Prostate gland (tissue), 2 donors: ENCODE measurements at regions not wholly inside any gene's neighbourhood (a gene's known extent, or its start where the extent isn't known, plus 50 kb on each side); places are given as distances from the start of the nearest gene placed in this dataset.

Experiments
- DNase-seq: peaks from one replicate; pipeline ENCODE4 v3.0.0-alpha.2; 2019; ENCODE audit warnings: low spot score
- H3K27ac ChIP-seq, 2 donors: fragments of 200-600 bp; sonication (generic); 2 replicates each; pipeline ENCODE4 v1.5.1; 2017 to 2019
- H3K27me3 ChIP-seq: fragments of 200-600 bp; sonication (generic); replicated peaks from 2 replicates; pipeline ENCODE4 v1.5.1; 2019; ENCODE audit not compliant: insufficient read depth
- H3K36me3 ChIP-seq, 2 donors: fragments of 200-600 bp; sonication (generic); 1 replicate in 1 of 2; 2 replicates in 1 of 2; pipeline versions ENCODE4 v1.5.1 to v1.8.1; 2017 to 2019
- H3K4me1 ChIP-seq: fragments of 200-600 bp; sonication (generic); replicated peaks from 2 replicates; pipeline ENCODE4 v1.5.1; 2019
- H3K4me3 ChIP-seq, 2 donors: fragments of 200-600 bp; sonication (generic); 2 replicates each; pipeline ENCODE4 v1.5.1; 2017 to 2019
- H3K9me3 ChIP-seq: fragments of 200-600 bp; sonication (generic); 2 replicates; pipeline ENCODE4 v1.5.1; 2017
- CTCF ChIP-seq, 4 experiments: fragments of 200-600 bp in 2 of 4; fragments of 450-650 bp in 2 of 4; sonication (generic) in 2 of 4; IDR thresholded peaks; 1 replicate in 3 of 4; 2 replicates in 1 of 4; pipeline ENCODE4 v1.5.1; 2016 to 2019; ENCODE audit warnings: antibody characterized with exemption in 4 of 4, mild to moderate bottlenecking in 2 of 4, moderate library complexity in 2 of 4
- POLR2A ChIP-seq: fragments of 450-650 bp; IDR thresholded peaks from one replicate; pipeline ENCODE4 v1.6.1; 2016; ENCODE audit warnings: antibody characterized with exemption, mild to moderate bottlenecking
- POLR2AphosphoS5 ChIP-seq: sonication (generic); formaldehyde crosslinking; IDR thresholded peaks from one replicate; pipeline ENCODE4 v1.6.1; 2017; ENCODE audit warnings: antibody characterized with exemption
- WGBS: methylation state at CpG from one replicate; pipeline ENCODE4 v1.1.5; 2018; 5-methylcytosine and 5-hydroxymethylcytosine counted together
- intact Hi-C: fragments of 100-400 bp; cut with DNase I; formaldehyde crosslinking; loops from one replicate; pipeline ENCODE4 v1.14.2; 2022

GRCh38 chr20:58017231-58017969, 211.1 kb downstream of the ANKRD60 start:
- no peak for TF ChIP-seq POLR2A
- no peak for TF ChIP-seq CTCF (IDR thresholded peaks at IDR 0.05)
- TF ChIP-seq POLR2AphosphoS5, result peak; percentile 92
- DNase-seq, result peak; percentile 96
- 42% methylated on average over 19 of the region's 20 CpGs for WGBS
- Histone ChIP-seq H3K4me3 (no peak overlapping the region), H3K36me3 (no peaks in the 10 kb centered on the region), H3K4me1 (peaks cover 5% of the 10 kb centered on the region), H3K9me3 (no peaks in the 10 kb centered on the region), H3K27ac (peak overlapping the region; percentile 77 to 85), H3K27me3 (no peaks in the 10 kb centered on the region)
- intact Hi-C loops, result no loop called here

- Histone ChIP-seq H3K9me3 (no peaks in the 10 kb centered on the region), H3K4me3 (no peak overlapping the region), H3K36me3 (no peaks in the 10 kb centered on the region), H3K4me1 (peaks cover 5% of the 10 kb centered on the region), H3K27me3 (no peaks in the 10 kb centered on the region), H3K27ac (peak overlapping the region; percentile 77 to 85)
- intact Hi-C loops, result no loop called here
- no peak for TF ChIP-seq POLR2AphosphoS5
- TF ChIP-seq POLR2A, result no peak
- no peak for TF ChIP-seq CTCF (IDR thresholded peaks at IDR 0.05)
- no peak for DNase-seq
- WGBS, result 86% methylated on average over 2 of the region's 2 CpGs
These were observed 211.7 kb downstream of the ANKRD60 start for GRCh38 chr20:58016779-58017178.

- no peaks in the 10 kb centered on the region for H3K36me3 ChIP-seq
- no peaks in the 10 kb centered on the region for H3K27me3 ChIP-seq
- DNase-seq, result no peak
- H3K4me1 ChIP-seq, result peaks cover 5% of the 10 kb centered on the region
- H3K27ac ChIP-seq, result no peak overlapping the region
- no peak overlapping the region for H3K4me3 ChIP-seq
- WGBS, result 77% methylated on average over 5 of the region's 5 CpGs
- TF ChIP-seq POLR2A, result no peak
- no peak for TF ChIP-seq CTCF (IDR thresholded peaks at IDR 0.05)
- TF ChIP-seq POLR2AphosphoS5, result no peak
- intact Hi-C loops, result no loop called here
- H3K9me3 ChIP-seq, result no peaks in the 10 kb centered on the region
These were observed 213.7 kb downstream of the ANKRD60 start for GRCh38 chr20:58014628-58015315.

GRCh38 chr20:58012731-58013510, 215.5 kb downstream of the ANKRD60 start:
- peaks cover 5% of the 10 kb centered on the region for H3K4me1 ChIP-seq
- peak overlapping the region in 1 of 2 donors; percentile 4 for H3K27ac ChIP-seq
- H3K4me3 ChIP-seq, result no peak overlapping the region
- no peaks in the 10 kb centered on the region for H3K36me3 ChIP-seq
- TF ChIP-seq POLR2AphosphoS5 (peak; percentile 21), CTCF (IDR thresholded peaks at IDR 0.05) (no peak)
- no peaks in the 10 kb centered on the region for H3K9me3 ChIP-seq
- DNase-seq, result no peak
- 38% methylated on average over 16 of the region's 16 CpGs for WGBS
- no peaks in the 10 kb centered on the region for H3K27me3 ChIP-seq
- intact Hi-C loops, result no loop called here
